OCI-LY7 (cell line): ENCODE measurements at regions not wholly inside any gene's neighbourhood (a gene's known extent, or its start where the extent isn't known, plus 50 kb on each side); places are given as distances from the start of the nearest gene placed in this dataset.

ENCODE experiments used
- BruUV-seq: library from RNA; stranded (reverse); fragments of 400-500 nt; replicated peaks from 2 replicates; lab custom pipeline; 2021; lab: Mats Ljungman, UMichigan
- CTCF ChIA-PET: fragments of 300-600 bp; sonication (Branson Sonifier 250); formaldehyde crosslinking; loops from one replicate; lab custom pipeline; 2022; ENCODE audit warnings: antibody characterized with exemption; ENCODE audit not compliant: unreplicated experiment; lab: Charles Lee
- POLR2A ChIA-PET: fragments of 300-600 bp; sonication (Branson Sonifier 250); formaldehyde crosslinking; loops from one replicate; lab custom pipeline; 2022; ENCODE audit warnings: antibody characterized with exemption; lab: Charles Lee
- DNase-seq: peaks from one replicate; pipeline ENCODE4 v3.0.0-alpha.2; 2015; ENCODE audit warnings: low spot score
- H2AFZ ChIP-seq: fragments of 200-600 bp; sonication (generic), shearing (Covaris generic); 2 replicates; pipeline ENCODE4 v1.6.1; 2014; ENCODE audit warnings: mild to moderate bottlenecking, antibody characterized with exemption, low read length, moderate library complexity
- H3K27ac ChIP-seq: fragments of 200-600 bp; sonication (generic); 2 replicates; pipeline ENCODE4 v1.5.1; 2014; ENCODE audit warnings: mixed run types, low read depth, mild to moderate bottlenecking, moderate library complexity, low read length, inconsistent platforms; ENCODE audit not compliant: poor library complexity, severe bottlenecking
- H3K36me3 ChIP-seq: fragments of 200-600 bp; sonication (generic); 2 replicates; pipeline ENCODE4 v1.6.1; 2014; ENCODE audit warnings: mild to moderate bottlenecking, antibody characterized with exemption, low read length, moderate library complexity, mixed read lengths; ENCODE audit not compliant: insufficient read depth
- H3K4me1 ChIP-seq: fragments of 200-600 bp; sonication (generic); 2 replicates; pipeline ENCODE4 v1.5.1; 2014; ENCODE audit warnings: mild to moderate bottlenecking, low read length; ENCODE audit not compliant: insufficient read depth, poor library complexity, severe bottlenecking
- H3K4me2 ChIP-seq: fragments of 200-600 bp; sonication (generic); 2 replicates; pipeline ENCODE4 v1.6.1; 2014; ENCODE audit warnings: mild to moderate bottlenecking, low read length
- H3K4me3 ChIP-seq: fragments of 200-600 bp; sonication (generic); 2 replicates; pipeline ENCODE4 v1.5.1; 2014; ENCODE audit warnings: mild to moderate bottlenecking, low read depth, low read length; ENCODE audit not compliant: poor library complexity, severe bottlenecking
- H3K79me2 ChIP-seq: fragments of 200-600 bp; sonication (generic); 2 replicates; pipeline ENCODE4 v1.6.1; 2016; ENCODE audit warnings: low read depth, mild to moderate bottlenecking, low read length, moderate library complexity, mixed read lengths; ENCODE audit not compliant: insufficient read depth
- H3K9me2 ChIP-seq: fragments of 200-600 bp; sonication (generic); 2 replicates; pipeline ENCODE4 v1.6.1; 2016; ENCODE audit warnings: mild to moderate bottlenecking, low read length, mixed read lengths; ENCODE audit not compliant: insufficient read depth
- H3K9me3 ChIP-seq: fragments of 200-600 bp; sonication (generic); 2 replicates; pipeline ENCODE4 v1.6.1; 2014; ENCODE audit warnings: mild to moderate bottlenecking, mixed run types, low read length, mixed read lengths
- H4K20me1 ChIP-seq: fragments of 200-600 bp; sonication (generic); 2 replicates; pipeline ENCODE4 v1.6.1; 2014; ENCODE audit warnings: mild to moderate bottlenecking, antibody characterized with exemption, low read length, moderate library complexity, mixed read lengths; ENCODE audit not compliant: insufficient read depth
- CTCF ChIP-seq: fragments of 200-600 bp; sonication (generic); conservative IDR thresholded peaks from 2 replicates; pipeline ENCODE4 v1.5.1; 2014; ENCODE audit warnings: mild to moderate bottlenecking, antibody characterized with exemption, low read length, moderate library complexity, mixed read lengths
- EZH2phosphoT487 ChIP-seq: fragments of 200-600 bp; sonication (generic); IDR thresholded peaks from 2 replicates; pipeline ENCODE4 v1.6.1; 2018; ENCODE audit warnings: low read depth, borderline replicate concordance, mild to moderate bottlenecking, mixed run types, antibody characterized with exemption, low read length, moderate library complexity, mixed read lengths
- intact Hi-C: fragments of 100-400 bp; cut with micrococcal nuclease; formaldehyde crosslinking; loops from one replicate; pipeline ENCODE4 v1.10.0; 2022; ENCODE audit not compliant: unreplicated experiment

GRCh38 chr2:5983511-5984272 is 291.5 kb downstream of the SOX11 start:
- H3K4me1 ChIP-seq: no peaks in the 10 kb centered on the region

GRCh38 chr2:5984273-5984655 is 292.1 kb downstream of the SOX11 start:
- H2AFZ ChIP-seq: no peak overlapping the region
- no peak for TF ChIP-seq CTCF
- no peak for TF ChIP-seq EZH2phosphoT487
- no peak for DNase-seq
- H4K20me1 ChIP-seq: no peaks in the 10 kb centered on the region
- no peaks in the 10 kb centered on the region for H3K9me3 ChIP-seq
- BruUV-seq: no TSS peak
- no peak overlapping the region for H3K27ac ChIP-seq
- H3K36me3 ChIP-seq: no peaks in the 10 kb centered on the region
- H3K4me3 ChIP-seq: no peak overlapping the region
- H3K79me2 ChIP-seq: no peaks in the 10 kb centered on the region
- H3K9me2 ChIP-seq: no peaks in the 10 kb centered on the region
- H3K4me1 ChIP-seq: no peaks in the 10 kb centered on the region
- intact Hi-C loops: no loop called here
- no peak overlapping the region for H3K4me2 ChIP-seq
- ChIA-PET POLR2A (interaction anchor here (0.5 kb wide), 1 partner anchor 384 kb away, joined by 3 read pairs; no protein-coding TSS in a partner anchor), CTCF (no interaction called here)

More at GRCh38 chr2:5983511-5984272, 291.5 kb downstream of the SOX11 start:
- no TSS peak for BruUV-seq
- Histone ChIP-seq H3K4me2 (no peak overlapping the region), H3K9me2 (no peaks in the 10 kb centered on the region), H4K20me1 (no peaks in the 10 kb centered on the region), H3K27ac (no peak overlapping the region), H3K9me3 (no peaks in the 10 kb centered on the region), H3K4me3 (no peak overlapping the region), H2AFZ (no peak overlapping the region), H3K36me3 (no peaks in the 10 kb centered on the region), H3K79me2 (no peaks in the 10 kb centered on the region)
- no peak for TF ChIP-seq CTCF
- no peak for TF ChIP-seq EZH2phosphoT487
- no peak for DNase-seq
- POLR2A ChIA-PET: interaction anchor here (0.5 kb wide), 1 partner anchor 384 kb away, joined by 3 read pairs; no protein-coding TSS in a partner anchor
- intact Hi-C loops: no loop called here
- CTCF ChIA-PET: no interaction called here

- no peak for DNase-seq
- no peak overlapping the region for H3K4me2 ChIP-seq
- no peaks in the 10 kb centered on the region for H3K9me3 ChIP-seq
- ChIA-PET POLR2A (no interaction called here), CTCF (interaction anchor here (0.6 kb wide), 1 partner anchor 10 kb away, joined by 3 read pairs; no protein-coding TSS in a partner anchor)
- H3K4me3 ChIP-seq: no peak overlapping the region
- BruUV-seq: no TSS peak
- H3K27ac ChIP-seq: no peak overlapping the region
- no peaks in the 10 kb centered on the region for H3K36me3 ChIP-seq
- no peaks in the 10 kb centered on the region for H3K9me2 ChIP-seq
- no peaks in the 10 kb centered on the region for H3K79me2 ChIP-seq
- no peaks in the 10 kb centered on the region for H4K20me1 ChIP-seq
- no peak for TF ChIP-seq CTCF
- TF ChIP-seq EZH2phosphoT487: no peak
- intact Hi-C loops: no loop called here
- H3K4me1 ChIP-seq: no peaks in the 10 kb centered on the region
- H2AFZ ChIP-seq: no peak overlapping the region
Measured at GRCh38 chr2:5984946-5985345, 292.8 kb downstream of the SOX11 start.
